CD4-positive, alpha-beta T cell (primary cell): ENCODE measurements at regions not wholly inside any gene's neighbourhood (a gene's known extent, or its start where the extent isn't known, plus 50 kb on each side); places are given as distances from the start of the nearest gene placed in this dataset.

Source experiments
- ATAC-seq: fragments of 200-7000 bp; cut with Tn5 transposase; one replicate; pipeline ENCODE4 v1.10.0; 2022; ENCODE audit warnings: mild to moderate bottlenecking; ENCODE audit not compliant: poor library complexity
- CTCF ChIA-PET: fragments of 350-600 bp; sonication (Branson Sonifier 250); formaldehyde crosslinking; loops from one replicate; lab custom pipeline; 2021; ENCODE audit warnings: antibody characterized with exemption, inconsistent platforms; lab: Charles Lee
- POLR2A ChIA-PET: fragments of 350-600 bp; sonication (Branson Sonifier 250); formaldehyde crosslinking; loops from one replicate; lab custom pipeline; 2021; ENCODE audit warnings: antibody characterized with exemption, inconsistent platforms; lab: Charles Lee
- DNase-seq, 14 experiments: peaks; one replicate each; pipeline ENCODE4 v3.0.0-alpha.2; 2013 to 2020; ENCODE audit warnings: mixed read lengths in 2 of 14
- H3K27ac ChIP-seq, 2 donors: one replicate each; pipeline versions ENCODE4 v1.5.1 to v1.7.0; 2013; ENCODE audit warnings: low read length in 2 of 2, low read depth in 1 of 2, mild to moderate bottlenecking in 1 of 2
- H3K27me3 ChIP-seq, 2 experiments: 1 replicate in 1 of 2; 2 replicates in 1 of 2; pipeline versions ENCODE4 v1.6.1 to v1.7.0; 2013; ENCODE audit warnings: low read length in 2 of 2, control low read depth in 1 of 2, mild to moderate bottlenecking in 1 of 2, moderate library complexity in 1 of 2; ENCODE audit not compliant: insufficient read depth in 2 of 2, control insufficient read depth in 1 of 2
- H3K36me3 ChIP-seq: one replicate; pipeline ENCODE4 v1.6.1; 2013; ENCODE audit warnings: low read length, control low read depth; ENCODE audit not compliant: insufficient read depth
- H3K4me1 ChIP-seq: one replicate; pipeline ENCODE4 v1.6.1; 2013; ENCODE audit warnings: low read length, control low read depth; ENCODE audit not compliant: insufficient read depth
- H3K4me3 ChIP-seq: one replicate; pipeline ENCODE4 v1.5.1; 2013; ENCODE audit warnings: mild to moderate bottlenecking, low read length, moderate library complexity
- H3K9me3 ChIP-seq, 2 experiments: 1 replicate in 1 of 2; 2 replicates in 1 of 2; pipeline versions ENCODE4 v1.6.1 to v1.7.0; 2013; ENCODE audit warnings: low read length in 2 of 2, mild to moderate bottlenecking in 2 of 2, control low read depth in 1 of 2, moderate library complexity in 1 of 2; ENCODE audit not compliant: control insufficient read depth in 1 of 2, insufficient read depth in 1 of 2
- H3K27ac Mint-ChIP-seq: one replicate; pipeline ENCODE4 v1.8.0; 2020; ENCODE audit warnings: mixed read lengths
- H3K27me3 Mint-ChIP-seq: one replicate; pipeline ENCODE4 v1.8.0; 2021; ENCODE audit warnings: mixed read lengths
- H3K36me3 Mint-ChIP-seq: one replicate; pipeline ENCODE4 v1.8.0; 2021; ENCODE audit warnings: low read depth, mixed read lengths
- H3K4me1 Mint-ChIP-seq: one replicate; pipeline ENCODE4 v1.8.0; 2021; ENCODE audit warnings: low read depth, mixed read lengths
- H3K4me3 Mint-ChIP-seq: one replicate; pipeline ENCODE4 v1.8.0; 2020; ENCODE audit warnings: mild to moderate bottlenecking, mixed read lengths
- H3K9me3 Mint-ChIP-seq: one replicate; pipeline ENCODE4 v1.8.0; 2020; ENCODE audit warnings: mixed read lengths
- CTCF ChIP-seq: fragments of 200-600 bp; IDR thresholded peaks from one replicate; pipeline ENCODE4 v1.8.0; 2022; ENCODE audit warnings: antibody characterized with exemption, mild to moderate bottlenecking
- intact Hi-C, 2 experiments: fragments of 100-400 bp; cut with DNase I in 1 of 2; cut with micrococcal nuclease in 1 of 2; formaldehyde crosslinking; loops; one replicate each; pipeline versions ENCODE4 v1.15.1 to v1.9.0; 2023 to 2025; cut with DNase I, micrococcal nuclease

GRCh38 chr18:78762753-78763152 lies 216.9 kb upstream of the SALL3 start:
- no peaks in the 10 kb centered on the region for H3K36me3 Mint-ChIP-seq

GRCh38 chr18:78764544-78764943 lies 215.1 kb upstream of the SALL3 start:
- POLR2A ChIA-PET, result no interaction called here
- ATAC-seq (no peak), DNase-seq (no peak)
- Mint-ChIP-seq H3K27ac (no peak overlapping the region), H3K27me3 (no peaks in the 10 kb centered on the region), H3K9me3 (peaks cover 5% of the 10 kb centered on the region), H3K4me1 (no peaks in the 10 kb centered on the region), H3K4me3 (no peak overlapping the region), H3K36me3 (no peaks in the 10 kb centered on the region)
- intact Hi-C loops, result no loop called here
- CTCF ChIA-PET, result no interaction called here
- H3K36me3 ChIP-seq, result no peaks in the 10 kb centered on the region
- no peak overlapping the region for H3K27ac ChIP-seq
- H3K4me3 ChIP-seq, result no peak overlapping the region
- H3K4me1 ChIP-seq, result no peaks in the 10 kb centered on the region
- H3K27me3 ChIP-seq, result no peaks in the 10 kb centered on the region
- peaks cover 0 to 24% of the 10 kb centered on the region in 2 experiments for H3K9me3 ChIP-seq
- no peak for TF ChIP-seq CTCF

More at GRCh38 chr18:78762753-78763152, 216.9 kb upstream of the SALL3 start:
- no peaks in the 10 kb centered on the region for H3K27me3 Mint-ChIP-seq
- Histone ChIP-seq H3K4me1 (no peaks in the 10 kb centered on the region), H3K27ac (no peak overlapping the region), H3K36me3 (no peaks in the 10 kb centered on the region), H3K4me3 (no peak overlapping the region), H3K9me3 (peaks cover 0 to 22% of the 10 kb centered on the region in 2 experiments), H3K27me3 (no peaks in the 10 kb centered on the region)
- intact Hi-C loops, result no loop called here
- no peak for TF ChIP-seq CTCF
- no peak overlapping the region for H3K27ac Mint-ChIP-seq
- DNase-seq (no peak), ATAC-seq (no peak)
- ChIA-PET POLR2A (no interaction called here), CTCF (no interaction called here)
- no peak overlapping the region for H3K4me3 Mint-ChIP-seq
- peaks cover 5% of the 10 kb centered on the region for H3K9me3 Mint-ChIP-seq
- H3K4me1 Mint-ChIP-seq, result no peaks in the 10 kb centered on the region

GRCh38 chr18:78765142-78765541 lies 214.5 kb upstream of the SALL3 start:
- Histone ChIP-seq H3K4me3 (no peak overlapping the region), H3K27me3 (no peaks in the 10 kb centered on the region), H3K4me1 (no peaks in the 10 kb centered on the region), H3K9me3 (peaks cover 0 to 24% of the 10 kb centered on the region in 2 experiments), H3K36me3 (no peaks in the 10 kb centered on the region), H3K27ac (no peak overlapping the region)
- no peak for TF ChIP-seq CTCF
- no peak overlapping the region for H3K4me3 Mint-ChIP-seq
- H3K36me3 Mint-ChIP-seq, result no peaks in the 10 kb centered on the region
- peaks cover 5% of the 10 kb centered on the region for H3K9me3 Mint-ChIP-seq
- ATAC-seq (no peak), DNase-seq (no peak)
- no peaks in the 10 kb centered on the region for H3K27me3 Mint-ChIP-seq
- intact Hi-C loops, result no loop called here
- no peaks in the 10 kb centered on the region for H3K4me1 Mint-ChIP-seq
- H3K27ac Mint-ChIP-seq, result no peak overlapping the region
- ChIA-PET POLR2A (no interaction called here), CTCF (no interaction called here)
